GM12878 (cell line): ENCODE measurements at regions not wholly inside any gene's neighbourhood (a gene's known extent, or its start where the extent isn't known, plus 50 kb on each side); places are given as distances from the start of the nearest gene placed in this dataset.

ENCODE experiments used
- CBFB ChIP-seq: IDR thresholded peaks from 2 replicates; pipeline ENCODE4 v1.6.1; 2016; ENCODE audit warnings: antibody characterized with exemption, low read depth
- EZH2 ChIP-seq: IDR thresholded peaks from 2 replicates; pipeline ENCODE4 v1.6.1; 2012; ENCODE audit warnings: low read depth, mild to moderate bottlenecking, control low read depth, inconsistent platforms, low read length, borderline replicate concordance; ENCODE audit not compliant: control insufficient read depth
- FOXK2 ChIP-seq: fragments of 450-650 bp; IDR thresholded peaks from 2 replicates; pipeline ENCODE4 v1.6.1; 2017; ENCODE audit warnings: mild to moderate bottlenecking, moderate library complexity
- HDAC2 ChIP-seq: fragments of 200-600 bp; sonication (generic); IDR thresholded peaks from 2 replicates; pipeline ENCODE4 v1.6.1; 2017
- JUND ChIP-seq: IDR thresholded peaks from 2 replicates; pipeline ENCODE4 v1.6.1; 2012; ENCODE audit warnings: low read depth, mild to moderate bottlenecking, low read length, improper control_type of control experiment, moderate library complexity
- MEF2A ChIP-seq: IDR thresholded peaks from 2 replicates; pipeline ENCODE4 v1.6.1; 2011; ENCODE audit warnings: low read depth, mild to moderate bottlenecking, low read length, moderate library complexity; ENCODE audit not compliant: insufficient read depth
- MTA3 ChIP-seq: IDR thresholded peaks from 2 replicates; pipeline ENCODE4 v1.6.1; 2012; ENCODE audit warnings: low read length, inconsistent platforms, borderline replicate concordance
- MYC ChIP-seq: IDR thresholded peaks from 2 replicates; pipeline ENCODE4 v1.6.1; 2011; ENCODE audit warnings: mild to moderate bottlenecking, low read length, moderate library complexity, inconsistent platforms; ENCODE audit not compliant: insufficient read depth, insufficient replicate concordance, insufficient read length, severe bottlenecking
- NFYA ChIP-seq: IDR thresholded peaks from 2 replicates; pipeline ENCODE4 v1.6.1; 2011; ENCODE audit warnings: low read depth, mild to moderate bottlenecking, low read length, improper control_type of control experiment, borderline replicate concordance
- PAX8 ChIP-seq: fragments of 450-650 bp; IDR thresholded peaks from 2 replicates; pipeline ENCODE4 v1.6.1; 2017; ENCODE audit warnings: mild to moderate bottlenecking, moderate library complexity
- RAD51 ChIP-seq: fragments of 450-650 bp; IDR thresholded peaks from 2 replicates; pipeline ENCODE4 v1.6.1; 2016; ENCODE audit warnings: moderate library complexity, mild to moderate bottlenecking, inconsistent platforms
- TF ChIP-seq, protein P1 (sequence below): IDR thresholded peaks from 2 replicates; pipeline ENCODE4 v1.6.1; 2012; ENCODE audit warnings: improper control_type of control experiment, low read depth, low read length; ENCODE audit not compliant: insufficient replicate concordance
- TF ChIP-seq, protein P2 (sequence below): IDR thresholded peaks from 2 replicates; pipeline ENCODE4 v1.6.1; 2011; ENCODE audit warnings: borderline replicate concordance, low read depth, mild to moderate bottlenecking, moderate library complexity, low read length; ENCODE audit not compliant: insufficient read depth, poor library complexity, severe bottlenecking

DNA sequence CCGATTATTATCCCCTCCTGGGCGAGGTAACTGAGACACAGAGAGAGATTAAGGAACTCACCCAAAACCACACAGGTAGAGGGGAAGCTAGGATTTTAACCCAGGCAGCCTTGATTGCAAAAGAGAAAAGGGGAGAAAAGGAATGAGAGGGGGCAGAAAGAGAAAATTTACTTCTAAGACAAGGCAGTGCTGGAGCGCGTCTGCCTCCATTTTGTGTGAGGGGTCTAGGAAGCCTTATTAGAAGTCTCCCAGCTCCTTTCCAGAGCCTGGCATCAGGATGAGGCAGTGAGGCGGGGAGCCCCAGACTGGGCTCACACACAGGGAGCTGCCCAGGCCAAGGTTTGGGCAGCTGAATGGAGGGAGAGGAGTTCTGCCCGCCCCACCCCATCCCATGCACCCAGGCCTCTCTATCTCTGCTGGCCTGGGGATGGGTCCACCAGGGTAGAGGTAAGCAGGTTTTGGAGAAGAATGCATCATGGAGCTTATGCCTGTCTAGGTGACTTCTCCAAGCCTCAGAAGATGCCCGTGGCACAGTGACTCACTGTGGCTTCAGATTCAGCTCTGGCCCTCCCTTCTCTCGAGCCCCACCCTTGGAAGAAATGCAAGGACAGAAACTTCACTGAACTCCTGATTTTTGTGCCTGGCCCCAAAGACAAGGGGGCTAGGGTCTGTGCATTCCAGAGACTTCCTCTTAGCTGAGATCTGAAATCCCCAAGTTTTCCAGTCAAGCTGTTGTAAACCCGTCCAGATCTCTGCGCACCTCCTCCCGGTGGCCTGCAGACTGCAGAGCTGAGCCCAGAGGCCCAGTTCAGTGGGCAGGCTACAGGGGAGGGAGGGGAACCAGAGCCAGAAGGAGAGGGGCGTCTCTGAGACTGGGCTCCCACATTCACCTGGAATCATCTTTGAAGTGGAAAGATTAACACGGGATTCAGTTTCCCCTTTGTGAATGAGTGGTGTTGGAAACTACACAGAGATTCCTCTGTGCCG, 95.1 kb upstream of the CDH5 start (continued):
- TF ChIP-seq, protein P1, sequence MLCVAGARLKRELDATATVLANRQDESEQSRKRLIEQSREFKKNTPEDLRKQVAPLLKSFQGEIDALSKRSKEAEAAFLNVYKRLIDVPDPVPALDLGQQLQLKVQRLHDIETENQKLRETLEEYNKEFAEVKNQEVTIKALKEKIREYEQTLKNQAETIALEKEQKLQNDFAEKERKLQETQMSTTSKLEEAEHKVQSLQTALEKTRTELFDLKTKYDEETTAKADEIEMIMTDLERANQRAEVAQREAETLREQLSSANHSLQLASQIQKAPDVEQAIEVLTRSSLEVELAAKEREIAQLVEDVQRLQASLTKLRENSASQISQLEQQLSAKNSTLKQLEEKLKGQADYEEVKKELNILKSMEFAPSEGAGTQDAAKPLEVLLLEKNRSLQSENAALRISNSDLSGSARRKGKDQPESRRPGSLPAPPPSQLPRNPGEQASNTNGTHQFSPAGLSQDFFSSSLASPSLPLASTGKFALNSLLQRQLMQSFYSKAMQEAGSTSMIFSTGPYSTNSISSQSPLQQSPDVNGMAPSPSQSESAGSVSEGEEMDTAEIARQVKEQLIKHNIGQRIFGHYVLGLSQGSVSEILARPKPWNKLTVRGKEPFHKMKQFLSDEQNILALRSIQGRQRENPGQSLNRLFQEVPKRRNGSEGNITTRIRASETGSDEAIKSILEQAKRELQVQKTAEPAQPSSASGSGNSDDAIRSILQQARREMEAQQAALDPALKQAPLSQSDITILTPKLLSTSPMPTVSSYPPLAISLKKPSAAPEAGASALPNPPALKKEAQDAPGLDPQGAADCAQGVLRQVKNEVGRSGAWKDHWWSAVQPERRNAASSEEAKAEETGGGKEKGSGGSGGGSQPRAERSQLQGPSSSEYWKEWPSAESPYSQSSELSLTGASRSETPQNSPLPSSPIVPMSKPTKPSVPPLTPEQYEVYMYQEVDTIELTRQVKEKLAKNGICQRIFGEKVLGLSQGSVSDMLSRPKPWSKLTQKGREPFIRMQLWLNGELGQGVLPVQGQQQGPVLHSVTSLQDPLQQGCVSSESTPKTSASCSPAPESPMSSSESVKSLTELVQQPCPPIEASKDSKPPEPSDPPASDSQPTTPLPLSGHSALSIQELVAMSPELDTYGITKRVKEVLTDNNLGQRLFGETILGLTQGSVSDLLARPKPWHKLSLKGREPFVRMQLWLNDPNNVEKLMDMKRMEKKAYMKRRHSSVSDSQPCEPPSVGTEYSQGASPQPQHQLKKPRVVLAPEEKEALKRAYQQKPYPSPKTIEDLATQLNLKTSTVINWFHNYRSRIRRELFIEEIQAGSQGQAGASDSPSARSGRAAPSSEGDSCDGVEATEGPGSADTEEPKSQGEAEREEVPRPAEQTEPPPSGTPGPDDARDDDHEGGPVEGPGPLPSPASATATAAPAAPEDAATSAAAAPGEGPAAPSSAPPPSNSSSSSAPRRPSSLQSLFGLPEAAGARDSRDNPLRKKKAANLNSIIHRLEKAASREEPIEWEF, result no peak
- TF ChIP-seq JUND, result no peak
- no peak for TF ChIP-seq PAX8
- no peak for TF ChIP-seq RAD51
- no peak for TF ChIP-seq MTA3
- TF ChIP-seq, protein P2, sequence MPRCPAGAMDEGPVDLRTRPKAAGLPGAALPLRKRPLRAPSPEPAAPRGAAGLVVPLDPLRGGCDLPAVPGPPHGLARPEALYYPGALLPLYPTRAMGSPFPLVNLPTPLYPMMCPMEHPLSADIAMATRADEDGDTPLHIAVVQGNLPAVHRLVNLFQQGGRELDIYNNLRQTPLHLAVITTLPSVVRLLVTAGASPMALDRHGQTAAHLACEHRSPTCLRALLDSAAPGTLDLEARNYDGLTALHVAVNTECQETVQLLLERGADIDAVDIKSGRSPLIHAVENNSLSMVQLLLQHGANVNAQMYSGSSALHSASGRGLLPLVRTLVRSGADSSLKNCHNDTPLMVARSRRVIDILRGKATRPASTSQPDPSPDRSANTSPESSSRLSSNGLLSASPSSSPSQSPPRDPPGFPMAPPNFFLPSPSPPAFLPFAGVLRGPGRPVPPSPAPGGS, result no peak
- TF ChIP-seq MEF2A, result no peak
- no peak for TF ChIP-seq HDAC2
- no peak for TF ChIP-seq NFYA
- TF ChIP-seq FOXK2, result no peak
- TF ChIP-seq CBFB, result no peak
- TF ChIP-seq MYC, result no peak
- no peak for TF ChIP-seq EZH2
